HUES6 (cell line): ENCODE measurements at regions not wholly inside any gene's neighbourhood (a gene's known extent, or its start where the extent isn't known, plus 50 kb on each side); places are given as distances from the start of the nearest gene placed in this dataset.

Experiments used
- H3K27ac ChIP-seq: 2 replicates; pipeline ENCODE4 v1.7.0; 2013; ENCODE audit warnings: low read depth, mild to moderate bottlenecking, low read length, inconsistent platforms
- H3K27me3 ChIP-seq: 2 replicates; pipeline ENCODE4 v1.6.1; 2013; ENCODE audit warnings: low read length; ENCODE audit not compliant: control insufficient read depth, insufficient read depth
- H3K36me3 ChIP-seq: 2 replicates; pipeline ENCODE4 v1.6.1; 2013; ENCODE audit warnings: low read length; ENCODE audit not compliant: control insufficient read depth, insufficient read depth
- H3K4me1 ChIP-seq: 2 replicates; pipeline ENCODE4 v1.6.1; 2013; ENCODE audit warnings: low read length; ENCODE audit not compliant: control insufficient read depth, insufficient read depth
- H3K4me3 ChIP-seq: 2 replicates; pipeline ENCODE4 v1.5.1; 2013; ENCODE audit warnings: low read depth, low read length
- H3K9ac ChIP-seq: one replicate; pipeline ENCODE4 v1.6.1; 2013; ENCODE audit warnings: mild to moderate bottlenecking, low read length
- H3K9me3 ChIP-seq: 2 replicates; pipeline ENCODE4 v1.6.1; 2013; ENCODE audit warnings: low read depth, low read length; ENCODE audit not compliant: control insufficient read depth, insufficient read depth

DNA sequence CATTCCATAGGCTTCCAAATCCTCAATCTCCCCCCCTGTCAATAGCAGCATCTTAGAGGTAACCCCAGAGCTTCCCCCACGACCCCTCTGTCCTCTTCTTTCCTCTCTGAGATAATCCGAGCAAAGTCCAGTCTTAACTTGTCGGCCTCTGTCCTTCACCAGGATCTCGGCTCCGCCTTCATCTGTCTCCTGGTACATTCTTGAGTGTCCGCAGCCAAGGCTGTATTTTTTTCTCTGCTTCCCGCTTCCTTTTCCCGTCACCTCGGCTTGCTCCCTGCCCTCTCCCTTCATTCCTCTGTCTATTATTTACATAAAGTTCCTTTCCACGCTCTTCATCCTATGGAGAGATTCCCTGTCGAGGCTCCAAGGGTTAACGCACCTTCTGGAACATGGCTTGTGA, 153.9 kb upstream of the GSC start:
- no peak overlapping the region for H3K4me3 ChIP-seq
- H3K27ac ChIP-seq: no peak overlapping the region
- H3K4me1 ChIP-seq: no peaks in the 10 kb centered on the region
- no peaks in the 10 kb centered on the region for H3K27me3 ChIP-seq
- H3K9ac ChIP-seq: no peak overlapping the region
- H3K9me3 ChIP-seq: no peaks in the 10 kb centered on the region; the same call in 1 of the 2 replicates
- H3K36me3 ChIP-seq: no peaks in the 10 kb centered on the region

DNA sequence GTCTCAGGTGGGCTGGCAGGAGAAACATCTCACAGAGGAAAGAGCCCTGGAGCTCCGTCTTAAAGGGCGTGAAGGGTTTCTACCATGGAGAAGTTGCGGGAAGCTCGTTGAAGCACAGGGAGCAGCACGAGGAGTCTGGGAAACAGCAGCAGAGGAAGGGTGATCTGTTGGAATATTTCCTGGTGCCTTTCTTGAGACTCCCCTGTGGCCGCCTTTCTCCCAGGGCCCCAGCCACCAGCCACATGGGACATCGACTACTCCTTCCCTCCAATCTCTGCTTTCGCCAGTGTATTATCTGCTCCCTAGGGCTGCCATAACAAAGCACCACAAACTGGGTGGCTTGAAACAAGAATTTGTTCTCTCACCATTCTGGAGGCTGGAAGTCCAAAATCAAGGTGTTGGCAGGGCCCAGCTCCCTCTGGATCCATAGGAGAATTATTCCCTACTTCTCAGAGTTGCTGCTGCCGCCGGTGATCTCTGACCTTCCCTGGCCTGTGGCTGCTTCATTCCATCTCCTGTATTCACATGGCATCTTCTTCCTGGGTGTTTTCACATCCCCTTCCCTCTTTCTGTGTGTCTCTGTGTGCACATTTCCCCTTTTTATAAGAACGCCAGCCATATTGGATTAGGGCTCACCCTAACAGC, 152.8 kb upstream of the GSC start:
- H3K27ac ChIP-seq: no peak overlapping the region
- no peaks in the 10 kb centered on the region for H3K27me3 ChIP-seq
- H3K9ac ChIP-seq: no peak overlapping the region
- no peaks in the 10 kb centered on the region for H3K36me3 ChIP-seq
- H3K9me3 ChIP-seq: no peaks in the 10 kb centered on the region; the same call in 1 of the 2 replicates
- no peak overlapping the region for H3K4me3 ChIP-seq
- no peaks in the 10 kb centered on the region for H3K4me1 ChIP-seq

DNA sequence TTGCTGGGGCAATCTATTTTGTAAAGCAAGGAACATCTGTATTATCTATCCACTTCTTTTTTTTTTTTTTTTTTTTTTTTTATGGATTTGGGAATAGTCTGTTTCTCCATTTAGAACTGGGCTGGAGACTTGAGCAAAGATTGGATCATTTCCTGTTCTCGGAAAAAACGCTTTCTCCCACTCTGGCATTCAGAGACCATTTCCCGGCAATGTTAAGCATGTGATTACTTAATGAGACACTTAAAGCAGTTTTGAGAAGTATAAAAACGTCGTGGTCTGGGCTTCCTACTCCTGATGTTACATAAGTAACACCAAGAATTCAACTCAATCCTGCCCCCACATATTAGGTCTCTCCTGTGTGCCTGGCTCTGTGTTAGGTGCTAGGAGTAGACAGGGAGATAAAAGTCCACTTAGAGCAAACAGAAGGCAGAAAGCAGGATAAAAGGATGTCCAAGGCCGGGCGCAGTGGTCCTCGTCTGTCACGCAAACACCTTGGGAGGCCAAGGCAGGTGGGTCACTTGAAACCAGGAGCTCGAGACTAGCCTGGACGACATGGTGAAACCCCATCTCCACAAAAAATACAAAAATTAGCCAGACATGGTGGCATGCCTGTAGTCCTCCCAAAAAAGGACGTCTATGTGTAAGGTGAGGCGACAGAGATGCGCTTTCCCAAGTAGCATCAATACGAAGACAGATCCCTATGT, 152.1 kb upstream of the GSC start:
- no peaks in the 10 kb centered on the region for H3K4me1 ChIP-seq
- no peaks in the 10 kb centered on the region for H3K27me3 ChIP-seq
- no peak overlapping the region for H3K4me3 ChIP-seq
- H3K36me3 ChIP-seq: no peaks in the 10 kb centered on the region
- H3K9me3 ChIP-seq: no peaks in the 10 kb centered on the region; the same call in 1 of the 2 replicates
- H3K27ac ChIP-seq: no peak overlapping the region
- H3K9ac ChIP-seq: no peak overlapping the region

DNA sequence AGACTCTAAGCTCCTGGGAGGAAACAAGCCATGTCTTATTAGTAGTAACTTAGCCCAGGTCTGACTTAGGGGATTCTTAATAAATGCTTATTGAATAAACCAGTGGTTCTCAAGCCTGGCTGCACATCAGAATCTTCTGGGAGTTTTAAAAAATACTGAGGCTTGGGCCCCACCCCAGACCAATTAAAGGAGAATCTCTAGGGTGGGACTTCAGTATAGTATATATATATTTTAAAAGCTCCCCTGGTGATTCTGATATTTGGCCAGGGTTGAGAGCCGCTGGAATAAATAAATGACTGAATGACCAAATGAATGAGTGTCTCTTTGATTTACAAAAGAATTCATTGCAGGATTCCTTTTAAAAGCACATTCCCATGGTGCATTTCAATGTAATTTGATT, 151.5 kb upstream of the GSC start:
- H3K9me3 ChIP-seq: no peaks in the 10 kb centered on the region; the same call in 1 of the 2 replicates
- H3K36me3 ChIP-seq: no peaks in the 10 kb centered on the region
- H3K4me1 ChIP-seq: no peaks in the 10 kb centered on the region
- H3K4me3 ChIP-seq: no peak overlapping the region
- H3K27me3 ChIP-seq: no peaks in the 10 kb centered on the region
- no peak overlapping the region for H3K9ac ChIP-seq
- no peak overlapping the region for H3K27ac ChIP-seq

DNA sequence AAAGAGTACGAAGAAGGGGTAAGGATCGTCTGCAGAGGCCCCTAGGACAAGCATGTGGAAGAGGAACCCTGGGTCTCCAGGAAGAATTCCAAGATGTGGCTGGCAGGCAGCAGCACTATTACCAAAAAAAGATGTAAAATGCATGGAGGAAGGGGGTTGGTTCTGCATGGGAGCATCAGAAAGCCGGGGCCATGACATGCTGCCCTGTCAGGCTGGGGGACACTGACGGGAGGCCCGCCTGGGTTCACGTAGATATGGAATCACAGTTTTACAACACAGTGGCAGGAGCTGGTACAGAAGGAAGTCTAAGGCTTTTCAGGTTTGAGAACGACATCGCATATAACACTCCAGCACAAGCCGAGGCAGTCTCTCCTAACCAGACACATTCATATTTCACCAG, 150.0 kb upstream of the GSC start:
- Histone ChIP-seq H3K4me3 (no peak overlapping the region), H3K9ac (no peak overlapping the region), H3K9me3 (no peaks in the 10 kb centered on the region; the same call in 1 of the 2 replicates), H3K27me3 (no peaks in the 10 kb centered on the region), H3K27ac (no peak overlapping the region), H3K36me3 (no peaks in the 10 kb centered on the region), H3K4me1 (no peaks in the 10 kb centered on the region)

DNA sequence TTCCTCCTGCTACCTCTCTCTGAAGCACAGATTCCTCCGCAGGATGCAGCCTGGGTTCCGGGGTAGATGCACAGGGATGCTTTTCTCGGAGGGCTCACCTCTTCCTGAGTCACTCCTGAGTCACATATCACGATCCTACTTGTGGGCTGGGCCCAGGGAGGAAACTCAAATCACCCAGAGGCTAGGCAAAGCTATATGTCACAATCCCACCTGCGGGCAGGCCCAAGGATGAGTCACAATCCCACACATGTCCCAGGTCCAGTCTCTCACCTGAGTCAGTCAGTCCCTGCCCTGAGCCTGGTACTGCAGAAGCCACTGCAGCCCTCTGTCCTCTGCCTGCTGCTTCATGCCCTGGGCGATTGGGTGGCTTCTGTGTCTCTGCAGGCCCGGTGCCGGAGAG, 149.0 kb upstream of the GSC start:
- Histone ChIP-seq H3K4me1 (no peaks in the 10 kb centered on the region), H3K4me3 (no peak overlapping the region), H3K9ac (no peak overlapping the region), H3K36me3 (no peaks in the 10 kb centered on the region), H3K27ac (no peak overlapping the region), H3K9me3 (no peaks in the 10 kb centered on the region; the same call in 1 of the 2 replicates), H3K27me3 (no peaks in the 10 kb centered on the region)

DNA sequence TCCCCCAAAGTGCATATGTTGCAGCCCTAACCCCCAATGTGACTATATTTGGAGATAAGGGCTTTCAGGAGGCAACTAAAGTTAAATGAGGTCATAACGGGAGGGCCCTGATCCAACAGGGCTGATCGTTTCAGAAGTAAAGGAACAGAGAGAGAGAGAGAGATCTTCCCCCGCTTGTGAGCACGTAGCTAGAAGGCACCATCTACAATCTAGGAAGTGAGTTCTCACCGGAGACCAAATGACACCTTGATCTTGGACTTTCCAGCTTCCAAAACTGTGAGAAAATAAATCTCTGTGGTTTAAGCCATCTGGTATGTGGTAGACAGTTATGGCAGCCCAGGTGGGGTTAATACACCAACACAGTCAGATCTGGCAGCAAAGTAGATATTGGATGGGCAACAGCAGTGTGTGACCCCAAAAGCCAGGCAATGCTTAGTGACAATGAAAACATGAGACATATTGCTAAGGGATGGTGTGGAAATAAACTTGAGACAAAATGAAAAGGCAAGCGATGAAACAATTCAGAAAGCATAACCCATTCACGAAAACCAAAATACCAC, 147.2 kb upstream of the GSC start:
- no peak overlapping the region for H3K9ac ChIP-seq
- no peak overlapping the region for H3K27ac ChIP-seq
- H3K4me3 ChIP-seq: no peak overlapping the region
- H3K9me3 ChIP-seq: no peaks in the 10 kb centered on the region
- H3K36me3 ChIP-seq: no peaks in the 10 kb centered on the region
- no peaks in the 10 kb centered on the region for H3K4me1 ChIP-seq
- H3K27me3 ChIP-seq: no peaks in the 10 kb centered on the region

DNA sequence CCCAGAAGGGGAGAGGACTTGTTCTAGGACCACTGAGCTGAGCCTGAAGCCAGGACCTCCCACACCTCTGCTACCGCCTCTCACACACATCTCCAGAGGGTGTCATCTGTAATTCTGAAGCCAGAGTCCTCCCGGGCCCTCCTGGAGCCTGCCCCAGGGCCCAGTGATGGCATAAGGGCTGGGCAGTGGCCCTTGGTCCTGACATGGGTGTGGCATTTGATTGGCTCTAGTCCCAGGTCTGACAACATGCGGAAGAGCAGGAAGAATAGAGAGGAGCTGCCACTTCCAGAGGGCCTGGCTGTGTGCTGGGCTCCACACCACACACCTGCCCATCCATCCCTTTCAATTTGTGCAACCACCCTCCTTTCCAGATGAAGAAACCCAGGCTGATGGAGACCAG, 144.3 kb upstream of the GSC start:
- Histone ChIP-seq H3K4me1 (no peaks in the 10 kb centered on the region), H3K36me3 (no peaks in the 10 kb centered on the region), H3K9ac (no peak overlapping the region), H3K9me3 (no peaks in the 10 kb centered on the region), H3K4me3 (no peak overlapping the region), H3K27ac (no peak overlapping the region), H3K27me3 (no peaks in the 10 kb centered on the region)

DNA sequence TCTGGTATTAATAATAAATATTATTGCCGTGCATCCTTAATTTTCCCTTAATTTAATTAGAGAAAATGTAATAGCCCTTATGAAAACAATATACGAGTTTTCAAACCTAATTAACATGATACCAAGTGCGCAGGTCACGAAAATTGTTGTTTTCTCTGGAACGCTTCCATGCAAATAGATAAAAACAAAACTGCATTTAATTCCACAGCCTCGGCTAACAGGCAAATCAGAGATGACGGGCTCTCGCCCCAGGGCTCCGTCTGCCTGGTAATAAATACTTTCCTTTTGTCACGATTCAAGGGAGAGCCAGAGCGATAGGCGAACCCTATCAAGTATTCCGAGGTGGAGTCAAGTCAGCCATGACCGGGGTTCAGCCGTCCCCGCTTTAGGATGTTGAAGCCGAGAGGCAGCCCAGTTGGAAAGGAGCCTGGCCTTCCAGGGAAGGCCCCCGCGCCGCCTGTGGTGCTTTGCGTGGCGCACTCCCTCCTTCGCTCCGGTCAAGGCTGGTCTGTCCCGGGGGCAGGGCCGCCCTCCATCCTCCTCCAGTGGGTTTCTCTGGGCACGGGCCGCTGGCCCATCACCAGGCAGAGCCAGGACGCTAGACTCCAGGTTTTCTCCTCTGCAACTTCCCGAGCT, 137.8 kb upstream of the GSC start:
- Histone ChIP-seq H3K4me1 (peaks cover 12% of the 10 kb centered on the region; the same call in 1 of the 2 replicates), H3K9me3 (no peaks in the 10 kb centered on the region), H3K27ac (no peak overlapping the region), H3K36me3 (no peaks in the 10 kb centered on the region), H3K4me3 (no peak overlapping the region), H3K27me3 (peaks cover 3% of the 10 kb centered on the region; the same call in 1 of the 2 replicates), H3K9ac (no peak overlapping the region)

DNA sequence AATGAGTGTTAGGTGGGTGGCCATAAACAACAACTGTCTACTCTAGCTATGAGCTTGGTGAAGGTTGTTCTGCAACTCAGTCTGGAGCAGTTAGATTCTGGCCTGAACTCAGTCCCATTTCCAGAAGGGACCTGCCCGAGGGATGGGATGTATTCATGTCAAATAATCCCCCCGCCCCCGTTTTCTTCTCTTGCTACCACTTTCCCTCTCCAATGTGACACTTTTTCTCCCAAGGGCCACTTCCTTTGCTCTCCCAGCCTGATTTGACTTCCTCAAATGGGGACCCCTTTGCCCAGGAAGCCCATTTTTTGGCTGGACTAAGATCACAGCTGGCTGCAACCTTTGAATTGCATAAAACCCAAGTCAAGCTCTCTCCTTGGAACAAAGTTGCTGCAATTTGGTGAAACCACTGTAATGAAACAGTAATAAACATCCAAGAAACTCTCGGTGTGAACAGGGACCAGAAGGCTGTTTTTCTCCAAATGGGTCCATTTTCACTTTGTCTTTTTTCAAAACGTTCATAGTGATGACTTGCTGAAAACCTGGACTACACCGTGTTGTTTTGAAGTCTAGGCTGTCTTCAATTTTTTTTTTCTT, 137.2 kb upstream of the GSC start:
- H3K4me3 ChIP-seq: no peak overlapping the region
- H3K27me3 ChIP-seq: peaks cover 3% of the 10 kb centered on the region; the same call in 1 of the 2 replicates
- no peaks in the 10 kb centered on the region for H3K36me3 ChIP-seq
- no peak overlapping the region for H3K9ac ChIP-seq
- peaks cover 12% of the 10 kb centered on the region; the same call in 1 of the 2 replicates for H3K4me1 ChIP-seq
- no peaks in the 10 kb centered on the region for H3K9me3 ChIP-seq
- no peak overlapping the region for H3K27ac ChIP-seq
